Panc1 (cell line): ENCODE measurements at regions not wholly inside any gene's neighbourhood (a gene's known extent, or its start where the extent isn't known, plus 50 kb on each side); places are given as distances from the start of the nearest gene placed in this dataset.

Source experiments
- ATAC-seq: fragments of 200-7000 bp; cut with Tn5 transposase; 2 replicates; pipeline ENCODE4 v1.9.1; 2020; ENCODE audit warnings: mild to moderate bottlenecking, moderate library complexity
- BruUV-seq: library from RNA; stranded (reverse); fragments of 400-500 nt; replicated peaks from 2 replicates; lab custom pipeline; 2021; lab: Mats Ljungman, UMichigan
- CTCF ChIA-PET: fragments of 300-600 bp; sonication (Branson Sonifier 250); formaldehyde crosslinking; loops from one replicate; lab custom pipeline; 2022; ENCODE audit warnings: antibody characterized with exemption; lab: Charles Lee
- POLR2A ChIA-PET: fragments of 300-600 bp; sonication (Branson Sonifier 250); formaldehyde crosslinking; loops from one replicate; lab custom pipeline; 2022; ENCODE audit warnings: antibody characterized with exemption; lab: Charles Lee
- DNase-seq: peaks from one replicate; pipeline ENCODE4 v3.0.0-alpha.2; 2010; ENCODE audit warnings: low read depth, low spot score
- H3K27ac ChIP-seq: 2 replicates; pipeline ENCODE4 v1.5.1; 2011; ENCODE audit warnings: mild to moderate bottlenecking, low read length, inconsistent platforms
- H3K27me3 ChIP-seq: fragments of 200-500 bp; sonication (Bioruptor generic); 2 replicates; pipeline ENCODE4 v1.6.0; 2014; ENCODE audit warnings: low read length, inconsistent platforms; ENCODE audit not compliant: control insufficient read depth, insufficient read depth
- H3K36me3 ChIP-seq: fragments of 200-500 bp; sonication (Bioruptor generic); 2 replicates; pipeline ENCODE4 v1.5.1; 2014; ENCODE audit warnings: inconsistent platforms, mild to moderate bottlenecking, low read length, moderate library complexity; ENCODE audit not compliant: control insufficient read depth, insufficient read depth
- H3K4me1 ChIP-seq: 2 replicates; pipeline ENCODE4 v1.5.1; 2011; ENCODE audit warnings: inconsistent platforms, mild to moderate bottlenecking, low read length, moderate library complexity; ENCODE audit not compliant: control insufficient read depth, insufficient read depth
- H3K4me3 ChIP-seq, 2 experiments: 2 replicates each; pipeline ENCODE4 v1.5.1; 2011 to 2012; ENCODE audit warnings: low read depth in 2 of 2, low read length in 2 of 2, mild to moderate bottlenecking in 2 of 2, inconsistent platforms in 1 of 2, moderate library complexity in 1 of 2
- H3K9me3 ChIP-seq: fragments of 200-500 bp; sonication (Bioruptor generic); 2 replicates; pipeline ENCODE4 v1.5.1; 2014; ENCODE audit warnings: low read depth, mild to moderate bottlenecking, inconsistent platforms, low read length, moderate library complexity; ENCODE audit not compliant: control insufficient read depth, insufficient read depth
- POLR2AphosphoS5 ChIP-seq: IDR thresholded peaks from 2 replicates; pipeline ENCODE4 v1.6.1; 2012; ENCODE audit warnings: mild to moderate bottlenecking, low read depth, low read length, moderate library complexity
- SIN3A ChIP-seq: IDR thresholded peaks from 2 replicates; pipeline ENCODE4 v1.6.1; 2012; ENCODE audit warnings: low read depth, mild to moderate bottlenecking, low read length, moderate library complexity, borderline replicate concordance; ENCODE audit not compliant: insufficient read depth
- TCF7L2 ChIP-seq: IDR thresholded peaks from 2 replicates; pipeline ENCODE4 v1.6.1; 2011; ENCODE audit warnings: mild to moderate bottlenecking, low read depth, low read length, inconsistent platforms
- in situ Hi-C: cut with HindIII; loops from 2 replicates; pipeline ENCODE4 v1.10.0; 2016; ENCODE audit warnings: low sequenced_read_pairs, low pct_unique_long_range_greater_than_20kb
- intact Hi-C: fragments of 100-400 bp; cut with micrococcal nuclease; formaldehyde crosslinking; loops from one replicate; pipeline ENCODE4 v1.10.0; 2022; ENCODE audit not compliant: unreplicated experiment
- TF ChIP-seq, protein P1 (sequence below), 2 experiments: IDR thresholded peaks; 2 replicates each; pipeline ENCODE4 v1.6.1; 2011 to 2012; ENCODE audit warnings: low read depth in 2 of 2, control low read depth in 1 of 2, low read length in 1 of 2, mild to moderate bottlenecking in 1 of 2, moderate library complexity in 1 of 2; ENCODE audit not compliant: insufficient read depth in 1 of 2
- TF ChIP-seq, protein P2 (sequence below): fragments of 450-650 bp; IDR thresholded peaks from 2 replicates; pipeline ENCODE4 v1.5.1; 2017; ENCODE audit warnings: mild to moderate bottlenecking

DNA sequence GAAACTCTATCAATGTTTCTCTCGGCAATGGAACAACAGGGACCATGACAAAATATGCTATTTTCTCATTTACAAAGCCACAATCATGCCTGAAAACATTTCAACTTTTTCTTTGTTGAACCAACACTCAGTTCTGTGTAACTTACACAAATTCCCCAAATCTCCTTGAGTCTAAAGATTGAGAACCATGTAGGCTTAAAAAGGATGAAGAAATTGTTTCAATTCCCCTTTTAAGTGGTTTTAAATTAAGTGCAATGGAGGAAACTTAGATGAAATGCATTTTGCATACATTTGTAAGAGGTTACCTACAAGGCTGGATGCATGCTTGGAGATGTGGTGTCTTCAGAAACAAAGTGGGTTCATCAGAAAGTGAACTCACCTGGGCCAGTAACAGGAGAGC is 566.4 kb upstream of the CDH11 start:
- Histone ChIP-seq H3K4me3 (no peak overlapping the region), H3K27me3 (no peaks in the 10 kb centered on the region), H3K36me3 (no peaks in the 10 kb centered on the region), H3K9me3 (no peaks in the 10 kb centered on the region), H3K4me1 (no peaks in the 10 kb centered on the region), H3K27ac (no peak overlapping the region)
- intact Hi-C loops = no loop called here
- TF ChIP-seq POLR2AphosphoS5 = no peak
- no peak for TF ChIP-seq TCF7L2
- no peak for TF ChIP-seq SIN3A
- TF ChIP-seq, protein P1, sequence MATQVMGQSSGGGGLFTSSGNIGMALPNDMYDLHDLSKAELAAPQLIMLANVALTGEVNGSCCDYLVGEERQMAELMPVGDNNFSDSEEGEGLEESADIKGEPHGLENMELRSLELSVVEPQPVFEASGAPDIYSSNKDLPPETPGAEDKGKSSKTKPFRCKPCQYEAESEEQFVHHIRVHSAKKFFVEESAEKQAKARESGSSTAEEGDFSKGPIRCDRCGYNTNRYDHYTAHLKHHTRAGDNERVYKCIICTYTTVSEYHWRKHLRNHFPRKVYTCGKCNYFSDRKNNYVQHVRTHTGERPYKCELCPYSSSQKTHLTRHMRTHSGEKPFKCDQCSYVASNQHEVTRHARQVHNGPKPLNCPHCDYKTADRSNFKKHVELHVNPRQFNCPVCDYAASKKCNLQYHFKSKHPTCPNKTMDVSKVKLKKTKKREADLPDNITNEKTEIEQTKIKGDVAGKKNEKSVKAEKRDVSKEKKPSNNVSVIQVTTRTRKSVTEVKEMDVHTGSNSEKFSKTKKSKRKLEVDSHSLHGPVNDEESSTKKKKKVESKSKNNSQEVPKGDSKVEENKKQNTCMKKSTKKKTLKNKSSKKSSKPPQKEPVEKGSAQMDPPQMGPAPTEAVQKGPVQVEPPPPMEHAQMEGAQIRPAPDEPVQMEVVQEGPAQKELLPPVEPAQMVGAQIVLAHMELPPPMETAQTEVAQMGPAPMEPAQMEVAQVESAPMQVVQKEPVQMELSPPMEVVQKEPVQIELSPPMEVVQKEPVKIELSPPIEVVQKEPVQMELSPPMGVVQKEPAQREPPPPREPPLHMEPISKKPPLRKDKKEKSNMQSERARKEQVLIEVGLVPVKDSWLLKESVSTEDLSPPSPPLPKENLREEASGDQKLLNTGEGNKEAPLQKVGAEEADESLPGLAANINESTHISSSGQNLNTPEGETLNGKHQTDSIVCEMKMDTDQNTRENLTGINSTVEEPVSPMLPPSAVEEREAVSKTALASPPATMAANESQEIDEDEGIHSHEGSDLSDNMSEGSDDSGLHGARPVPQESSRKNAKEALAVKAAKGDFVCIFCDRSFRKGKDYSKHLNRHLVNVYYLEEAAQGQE (IDR thresholded peaks at IDR 0.05; ENCODE audit: insufficient read depth in 1 of 2, low read depth in 2 of 2, low read length in 1 of 2) = no peak
- TF ChIP-seq, protein P2, sequence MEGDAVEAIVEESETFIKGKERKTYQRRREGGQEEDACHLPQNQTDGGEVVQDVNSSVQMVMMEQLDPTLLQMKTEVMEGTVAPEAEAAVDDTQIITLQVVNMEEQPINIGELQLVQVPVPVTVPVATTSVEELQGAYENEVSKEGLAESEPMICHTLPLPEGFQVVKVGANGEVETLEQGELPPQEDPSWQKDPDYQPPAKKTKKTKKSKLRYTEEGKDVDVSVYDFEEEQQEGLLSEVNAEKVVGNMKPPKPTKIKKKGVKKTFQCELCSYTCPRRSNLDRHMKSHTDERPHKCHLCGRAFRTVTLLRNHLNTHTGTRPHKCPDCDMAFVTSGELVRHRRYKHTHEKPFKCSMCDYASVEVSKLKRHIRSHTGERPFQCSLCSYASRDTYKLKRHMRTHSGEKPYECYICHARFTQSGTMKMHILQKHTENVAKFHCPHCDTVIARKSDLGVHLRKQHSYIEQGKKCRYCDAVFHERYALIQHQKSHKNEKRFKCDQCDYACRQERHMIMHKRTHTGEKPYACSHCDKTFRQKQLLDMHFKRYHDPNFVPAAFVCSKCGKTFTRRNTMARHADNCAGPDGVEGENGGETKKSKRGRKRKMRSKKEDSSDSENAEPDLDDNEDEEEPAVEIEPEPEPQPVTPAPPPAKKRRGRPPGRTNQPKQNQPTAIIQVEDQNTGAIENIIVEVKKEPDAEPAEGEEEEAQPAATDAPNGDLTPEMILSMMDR = no peak
- no TSS peak for BruUV-seq
- in situ Hi-C loops = no loop called here
- POLR2A ChIA-PET = no interaction called here
- CTCF ChIA-PET = no interaction called here
- DNase-seq (no peak), ATAC-seq (no peak)

DNA sequence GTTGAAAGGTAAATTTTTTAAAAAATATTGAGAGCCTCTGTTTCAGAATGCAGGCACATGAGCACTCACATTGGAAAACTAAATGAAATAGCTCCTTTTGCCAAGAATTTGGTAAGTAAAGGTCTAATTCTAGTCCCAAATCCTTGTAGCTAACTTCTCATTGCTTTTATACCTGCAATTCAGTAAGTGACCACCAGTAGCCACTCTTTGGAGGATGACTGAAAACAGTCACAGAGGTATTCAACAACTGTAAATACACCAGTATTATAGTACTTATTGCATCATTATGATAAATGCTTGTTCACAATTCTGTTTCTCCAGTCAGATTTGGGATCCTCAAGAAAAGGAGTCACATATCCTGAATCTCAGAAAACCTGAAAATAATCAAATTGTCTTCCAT is 562.4 kb upstream of the CDH11 start:
- CTCF ChIA-PET = no interaction called here
- Histone ChIP-seq H3K4me1 (no peaks in the 10 kb centered on the region), H3K4me3 (no peak overlapping the region), H3K27ac (no peak overlapping the region), H3K9me3 (no peaks in the 10 kb centered on the region), H3K36me3 (no peaks in the 10 kb centered on the region), H3K27me3 (no peaks in the 10 kb centered on the region)
- DNase-seq (no peak), ATAC-seq (no peak)
- in situ Hi-C loops (no loop called here), intact Hi-C loops (no loop called here)
- POLR2A ChIA-PET = no interaction called here
- no TSS peak for BruUV-seq
- no peak for TF ChIP-seq TCF7L2
- no peak for TF ChIP-seq SIN3A
- no peak for TF ChIP-seq POLR2AphosphoS5
- TF ChIP-seq, protein P2 = no peak; the same call in 1 of the 2 replicates
- TF ChIP-seq, protein P1 (IDR thresholded peaks at IDR 0.05; ENCODE audit: insufficient read depth in 1 of 2, low read depth in 2 of 2, low read length in 1 of 2) = no peak
